Mesendoderm (in vitro differentiated cells): ENCODE measurements at regions not wholly inside any gene's neighbourhood (a gene's known extent, or its start where the extent isn't known, plus 50 kb on each side); places are given as distances from the start of the nearest gene placed in this dataset.

Experiments used
- DNase-seq: peaks from one replicate; pipeline ENCODE4 v3.0.0; 2013
- H2AK5ac ChIP-seq: 2 replicates; pipeline ENCODE4 v1.6.1; 2013; ENCODE audit warnings: low read length, inconsistent platforms
- H2BK120ac ChIP-seq: 2 replicates; pipeline ENCODE4 v1.6.1; 2013; ENCODE audit warnings: low read depth, mild to moderate bottlenecking, low read length, moderate library complexity, mixed read lengths
- H2BK15ac ChIP-seq: replicated peaks from 2 replicates; pipeline ENCODE4 v1.6.1; 2013; ENCODE audit warnings: low read depth, mild to moderate bottlenecking, moderate library complexity
- H2BK5ac ChIP-seq: 2 replicates; pipeline ENCODE4 v1.6.1; 2013; ENCODE audit warnings: low read length, inconsistent platforms
- H3K18ac ChIP-seq: 2 replicates; pipeline ENCODE4 v1.6.1; 2013; ENCODE audit warnings: mild to moderate bottlenecking, low read length, mixed read lengths
- H3K23ac ChIP-seq: one replicate; pipeline ENCODE4 v1.6.1; 2013; ENCODE audit warnings: low read length
- H3K27ac ChIP-seq: 2 replicates; pipeline ENCODE4 v1.5.1; 2013; ENCODE audit warnings: low read depth, mild to moderate bottlenecking, inconsistent platforms, low read length, moderate library complexity
- H3K27me3 ChIP-seq: 2 replicates; pipeline ENCODE4 v1.6.1; 2013; ENCODE audit warnings: low read length, control low read depth, mild to moderate bottlenecking, inconsistent platforms; ENCODE audit not compliant: insufficient read depth, poor library complexity
- H3K36me3 ChIP-seq: 2 replicates; pipeline ENCODE4 v1.6.1; 2013; ENCODE audit warnings: low read length, inconsistent platforms; ENCODE audit not compliant: control insufficient read depth, insufficient read depth
- H3K4ac ChIP-seq: one replicate; pipeline ENCODE4 v1.6.1; 2013; ENCODE audit warnings: low read depth, mild to moderate bottlenecking, low read length, moderate library complexity
- H3K4me1 ChIP-seq: 2 replicates; pipeline ENCODE4 v1.6.1; 2013; ENCODE audit warnings: low read depth, low read length, inconsistent platforms; ENCODE audit not compliant: control insufficient read depth
- H3K4me2 ChIP-seq: 2 replicates; pipeline ENCODE4 v1.6.1; 2013; ENCODE audit warnings: low read length
- H3K4me3 ChIP-seq: 2 replicates; pipeline ENCODE4 v1.5.1; 2013; ENCODE audit warnings: mild to moderate bottlenecking, low read length
- H3K56ac ChIP-seq: one replicate; pipeline ENCODE4 v1.6.1; 2013; ENCODE audit warnings: low read length
- H3K79me1 ChIP-seq: 2 replicates; pipeline ENCODE4 v1.6.1; 2013; ENCODE audit warnings: low read length, inconsistent platforms
- H3K79me2 ChIP-seq: 2 replicates; pipeline ENCODE4 v1.6.1; 2013; ENCODE audit warnings: mild to moderate bottlenecking, low read length; ENCODE audit not compliant: control insufficient read depth, insufficient read depth
- H3K9ac ChIP-seq: 2 replicates; pipeline ENCODE4 v1.6.1; 2013; ENCODE audit warnings: low read length, inconsistent platforms
- H4K5ac ChIP-seq: one replicate; pipeline ENCODE4 v1.6.1; 2013; ENCODE audit warnings: low read length
- H4K8ac ChIP-seq: one replicate; pipeline ENCODE4 v1.6.1; 2013; ENCODE audit warnings: low read depth, mild to moderate bottlenecking, control low read depth, low read length, moderate library complexity
- WGBS: extraction: QIAGEN DNeasy Blood & Tissue Kit; methylation state at CpG from one replicate; pipeline ENCODE4 v1.1.7; 2013; ENCODE audit warnings: low lambda C conversion rate, missing lambda C conversion rate; ENCODE audit not compliant: insufficient coverage; ENCODE audit errors: extremely low coverage; 5-methylcytosine and 5-hydroxymethylcytosine counted together

DNA sequence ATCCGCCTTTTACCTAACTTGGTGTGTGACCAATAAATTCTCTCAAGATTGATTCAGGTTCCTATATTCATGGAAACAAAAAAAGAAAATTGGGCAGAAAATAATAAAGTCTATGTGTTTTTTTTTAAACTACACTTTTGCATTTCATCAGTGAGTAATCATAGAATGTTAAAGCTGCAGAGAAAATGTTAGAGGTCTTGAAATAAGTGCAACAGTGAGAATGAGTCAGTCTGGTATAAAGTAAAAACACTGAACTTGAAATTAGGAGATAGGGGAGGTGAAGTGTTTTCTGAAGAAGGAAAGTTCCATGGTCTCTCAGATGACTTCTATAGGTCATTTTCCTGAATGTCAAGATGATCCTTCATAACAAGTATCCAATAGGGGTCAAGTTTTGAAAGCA, 202.6 kb upstream of the NRP1 start:
- Histone ChIP-seq H2BK15ac (no peak overlapping the region), H3K36me3 (no peaks in the 10 kb centered on the region), H3K23ac (no peak overlapping the region), H4K5ac (no peak overlapping the region), H3K4me1 (no peaks in the 10 kb centered on the region), H3K27ac (no peak overlapping the region), H3K56ac (no peak overlapping the region), H2AK5ac (no peak overlapping the region), H3K79me2 (no peaks in the 10 kb centered on the region), H4K8ac (no peak overlapping the region), H3K18ac (no peak overlapping the region), H2BK120ac (no peak overlapping the region), H3K4me2 (no peak overlapping the region), H3K27me3 (no peaks in the 10 kb centered on the region), H3K4ac (no peak overlapping the region), H3K79me1 (no peaks in the 10 kb centered on the region), H3K4me3 (no peak overlapping the region), H2BK5ac (no peak overlapping the region), H3K9ac (no peak overlapping the region)
- WGBS, result no CpG with 5 or more reads among the region's 1 CpG
- DNase-seq, result no peak

DNA sequence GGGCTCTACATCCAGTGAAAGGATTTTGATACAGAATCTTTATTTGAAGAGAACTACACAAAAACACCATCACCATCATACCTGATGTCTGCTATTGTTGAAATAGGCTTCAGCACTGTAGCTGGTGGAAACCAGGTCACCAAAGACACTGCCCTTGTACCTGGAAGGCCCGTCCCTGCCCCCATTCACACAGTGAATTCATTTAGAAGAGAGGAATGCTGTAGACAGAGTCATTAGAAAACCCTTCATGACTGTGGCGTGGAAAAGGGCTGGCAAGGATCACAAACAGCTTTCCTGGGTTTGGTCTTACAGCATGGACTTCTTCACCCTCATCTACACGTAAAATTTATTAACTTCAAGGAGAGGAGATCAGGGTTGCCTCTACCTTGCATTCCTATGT, 202.0 kb upstream of the NRP1 start:
- Histone ChIP-seq H3K56ac (no peak overlapping the region), H3K36me3 (no peaks in the 10 kb centered on the region), H3K23ac (no peak overlapping the region), H4K5ac (no peak overlapping the region), H2BK120ac (no peak overlapping the region), H3K4me1 (no peaks in the 10 kb centered on the region), H3K27ac (no peak overlapping the region), H3K4me3 (no peak overlapping the region), H2BK15ac (no peak overlapping the region), H3K4me2 (no peak overlapping the region), H3K79me1 (no peaks in the 10 kb centered on the region), H3K27me3 (no peaks in the 10 kb centered on the region), H3K9ac (no peak overlapping the region), H2AK5ac (no peak overlapping the region), H3K4ac (no peak overlapping the region), H2BK5ac (no peak overlapping the region), H4K8ac (no peak overlapping the region), H3K79me2 (no peaks in the 10 kb centered on the region), H3K18ac (no peak overlapping the region)
- no CpG with 5 or more reads among the region's 3 CpGs for WGBS
- peak; percentile 11 for DNase-seq

GRCh38 chr10:33535866-33536265, 201.4 kb upstream of the NRP1 start:
- Histone ChIP-seq H3K79me2 (no peaks in the 10 kb centered on the region), H3K4me3 (no peak overlapping the region), H3K18ac (no peak overlapping the region), H3K36me3 (no peaks in the 10 kb centered on the region), H3K4ac (no peak overlapping the region), H3K27me3 (no peaks in the 10 kb centered on the region), H3K27ac (no peak overlapping the region), H2BK15ac (no peak overlapping the region), H3K4me1 (no peaks in the 10 kb centered on the region), H4K5ac (no peak overlapping the region), H4K8ac (no peak overlapping the region), H3K79me1 (no peaks in the 10 kb centered on the region), H2BK5ac (no peak overlapping the region), H3K23ac (no peak overlapping the region), H2BK120ac (no peak overlapping the region), H3K4me2 (no peak overlapping the region), H2AK5ac (no peak overlapping the region), H3K9ac (no peak overlapping the region), H3K56ac (no peak overlapping the region)
- no peak for DNase-seq

- Histone ChIP-seq H3K4me3 (no peak overlapping the region), H3K18ac (no peak overlapping the region), H3K23ac (no peak overlapping the region), H3K9ac (no peak overlapping the region), H3K4me1 (no peaks in the 10 kb centered on the region), H3K79me2 (no peaks in the 10 kb centered on the region), H2BK120ac (no peak overlapping the region), H3K27ac (no peak overlapping the region), H2AK5ac (no peak overlapping the region), H3K4ac (no peak overlapping the region), H4K5ac (no peak overlapping the region), H3K79me1 (no peaks in the 10 kb centered on the region), H3K56ac (no peak overlapping the region), H3K36me3 (no peaks in the 10 kb centered on the region), H3K4me2 (no peak overlapping the region), H2BK5ac (no peak overlapping the region), H2BK15ac (no peak overlapping the region), H4K8ac (no peak overlapping the region), H3K27me3 (no peaks in the 10 kb centered on the region)
- no peak for DNase-seq
- no CpG with 5 or more reads among the region's 4 CpGs for WGBS
Measured at GRCh38 chr10:33534416-33534815, 199.9 kb upstream of the NRP1 start.

- Histone ChIP-seq H2AK5ac (no peak overlapping the region), H2BK120ac (no peak overlapping the region), H3K4me1 (no peaks in the 10 kb centered on the region), H3K79me2 (no peaks in the 10 kb centered on the region), H3K56ac (no peak overlapping the region), H3K23ac (no peak overlapping the region), H3K4me2 (no peak overlapping the region), H3K18ac (no peak overlapping the region), H4K5ac (no peak overlapping the region), H3K4ac (no peak overlapping the region), H3K36me3 (no peaks in the 10 kb centered on the region), H4K8ac (no peak overlapping the region), H3K27ac (no peak overlapping the region), H3K79me1 (no peaks in the 10 kb centered on the region), H3K27me3 (no peaks in the 10 kb centered on the region), H2BK15ac (no peak overlapping the region), H3K9ac (no peak overlapping the region), H3K4me3 (no peak overlapping the region), H2BK5ac (no peak overlapping the region)
- DNase-seq, result no peak
- WGBS, result no CpG with 5 or more reads among the region's 5 CpGs
Measured at GRCh38 chr10:33533612-33534011, 199.1 kb upstream of the NRP1 start.

DNA sequence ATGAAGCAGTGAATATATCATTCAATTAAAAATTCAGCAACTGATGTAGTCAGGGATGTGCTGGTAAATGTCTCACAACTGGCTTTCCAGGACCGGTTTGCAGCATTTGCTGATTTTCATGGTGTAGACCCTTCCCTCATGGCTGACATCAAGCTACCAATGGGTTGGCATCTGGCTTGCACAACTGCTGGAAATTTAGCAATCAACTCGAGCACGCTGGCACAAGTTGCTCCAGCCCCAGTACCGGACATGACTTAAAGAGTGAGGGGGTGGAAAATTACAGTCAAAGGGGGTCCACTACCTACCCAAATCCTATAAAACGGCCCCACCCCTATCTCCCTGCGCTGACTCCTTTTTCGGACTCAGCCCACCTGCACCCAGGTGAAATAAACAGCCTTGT, 198.4 kb upstream of the NRP1 start:
- Histone ChIP-seq H3K27me3 (no peaks in the 10 kb centered on the region), H3K56ac (no peak overlapping the region), H4K8ac (no peak overlapping the region), H2BK5ac (no peak overlapping the region), H3K4me3 (no peak overlapping the region), H3K27ac (no peak overlapping the region), H3K18ac (no peak overlapping the region), H2BK120ac (no peak overlapping the region), H2AK5ac (no peak overlapping the region), H2BK15ac (no peak overlapping the region), H4K5ac (no peak overlapping the region), H3K4me1 (no peaks in the 10 kb centered on the region), H3K36me3 (no peaks in the 10 kb centered on the region), H3K23ac (no peak overlapping the region), H3K4ac (no peak overlapping the region), H3K79me1 (no peaks in the 10 kb centered on the region), H3K4me2 (no peak overlapping the region), H3K79me2 (no peaks in the 10 kb centered on the region), H3K9ac (no peak overlapping the region)
- no CpG with 5 or more reads among the region's 7 CpGs for WGBS
- no peak for DNase-seq
